Peyer's patch (tissue), 4 donors: ENCODE measurements at regions not wholly inside any gene's neighbourhood (a gene's known extent, or its start where the extent isn't known, plus 50 kb on each side); places are given as distances from the start of the nearest gene placed in this dataset.

Experiments used
- POLR2A ChIP-seq, 2 donors: fragments of 450-650 bp; IDR thresholded peaks; one replicate each; pipeline ENCODE4 v1.5.1; 2017; ENCODE audit warnings: antibody characterized with exemption in 2 of 2, mild to moderate bottlenecking in 2 of 2, moderate library complexity in 2 of 2
- TF ChIP-seq, protein P1 (sequence below), 6 experiments: fragments of 450-650 bp in 4 of 6; fragments of 200-600 bp in 2 of 6; sonication (generic) in 1 of 6; IDR thresholded peaks; one replicate each; pipeline ENCODE4 v1.5.1; 2017 to 2019; ENCODE audit warnings: antibody characterized with exemption in 6 of 6, mild to moderate bottlenecking in 3 of 6, moderate library complexity in 1 of 6

DNA sequence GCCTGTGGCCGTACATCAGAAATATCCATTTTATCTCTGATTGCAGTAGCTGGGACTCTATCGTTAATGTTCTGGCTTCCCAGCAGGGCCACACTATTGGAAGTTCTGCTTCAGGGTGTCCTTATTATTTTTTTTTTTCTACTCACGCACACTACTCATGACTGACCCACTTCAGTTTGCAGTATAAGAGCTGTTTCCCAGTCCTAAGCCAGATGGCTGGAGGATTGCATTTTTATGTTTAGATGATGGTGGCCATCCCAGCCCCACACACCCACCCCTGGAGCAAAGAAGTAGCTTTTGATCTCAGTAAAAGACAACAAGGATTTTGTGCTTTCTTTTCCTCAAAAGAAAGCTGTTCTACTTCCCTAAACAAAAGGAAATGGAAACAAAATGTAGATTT, 557.0 kb upstream of the GALNTL6 start:
- TF ChIP-seq, protein P1, sequence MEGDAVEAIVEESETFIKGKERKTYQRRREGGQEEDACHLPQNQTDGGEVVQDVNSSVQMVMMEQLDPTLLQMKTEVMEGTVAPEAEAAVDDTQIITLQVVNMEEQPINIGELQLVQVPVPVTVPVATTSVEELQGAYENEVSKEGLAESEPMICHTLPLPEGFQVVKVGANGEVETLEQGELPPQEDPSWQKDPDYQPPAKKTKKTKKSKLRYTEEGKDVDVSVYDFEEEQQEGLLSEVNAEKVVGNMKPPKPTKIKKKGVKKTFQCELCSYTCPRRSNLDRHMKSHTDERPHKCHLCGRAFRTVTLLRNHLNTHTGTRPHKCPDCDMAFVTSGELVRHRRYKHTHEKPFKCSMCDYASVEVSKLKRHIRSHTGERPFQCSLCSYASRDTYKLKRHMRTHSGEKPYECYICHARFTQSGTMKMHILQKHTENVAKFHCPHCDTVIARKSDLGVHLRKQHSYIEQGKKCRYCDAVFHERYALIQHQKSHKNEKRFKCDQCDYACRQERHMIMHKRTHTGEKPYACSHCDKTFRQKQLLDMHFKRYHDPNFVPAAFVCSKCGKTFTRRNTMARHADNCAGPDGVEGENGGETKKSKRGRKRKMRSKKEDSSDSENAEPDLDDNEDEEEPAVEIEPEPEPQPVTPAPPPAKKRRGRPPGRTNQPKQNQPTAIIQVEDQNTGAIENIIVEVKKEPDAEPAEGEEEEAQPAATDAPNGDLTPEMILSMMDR (IDR thresholded peaks at IDR 0.05), result no peak
- no peak for TF ChIP-seq POLR2A (IDR thresholded peaks at IDR 0.05)
